CD14-positive monocyte (primary cell): ENCODE measurements at regions not wholly inside any gene's neighbourhood (a gene's known extent, or its start where the extent isn't known, plus 50 kb on each side); places are given as distances from the start of the nearest gene placed in this dataset.

Experiments used
- DNase-seq, 3 donors: peaks; one replicate each; pipeline ENCODE4 v3.0.0-alpha.2; 2011 to 2022
- H2AFZ ChIP-seq: 2 replicates; pipeline ENCODE4 v1.6.0; 2012; ENCODE audit warnings: mild to moderate bottlenecking, low read depth, low read length, inconsistent platforms; ENCODE audit not compliant: insufficient read depth, poor library complexity, severe bottlenecking
- H3K27ac ChIP-seq, 2 donors: 1 replicate in 1 of 2; 2 replicates in 1 of 2; pipeline ENCODE4 v1.5.1; 2012 to 2013; ENCODE audit warnings: low read length in 2 of 2, control low read depth in 1 of 2, inconsistent platforms in 1 of 2, low read depth in 1 of 2, mild to moderate bottlenecking in 1 of 2
- H3K27me3 ChIP-seq, 2 donors: one replicate each; pipeline versions ENCODE4 v1.6.0 to v1.6.1; 2011 to 2013; ENCODE audit warnings: low read length in 2 of 2; ENCODE audit not compliant: control insufficient read depth in 2 of 2, insufficient read depth in 2 of 2
- H3K36me3 ChIP-seq, 2 donors: replicated peaks in 1 of 2; 1 replicate in 1 of 2; 2 replicates in 1 of 2; pipeline versions ENCODE4 v1.5.1 to v1.6.1; 2012 to 2013; ENCODE audit warnings: low read length in 2 of 2, control low read depth in 1 of 2, inconsistent platforms in 1 of 2, mild to moderate bottlenecking in 1 of 2; ENCODE audit not compliant: insufficient read depth in 2 of 2, control insufficient read depth in 1 of 2
- H3K4me1 ChIP-seq, 2 donors: 1 replicate in 1 of 2; 2 replicates in 1 of 2; pipeline versions ENCODE4 v1.5.1 to v1.6.1; 2012 to 2013; ENCODE audit warnings: low read length in 2 of 2, control low read depth in 1 of 2, inconsistent platforms in 1 of 2, mild to moderate bottlenecking in 1 of 2, moderate library complexity in 1 of 2; ENCODE audit not compliant: insufficient read depth in 2 of 2, control insufficient read depth in 1 of 2
- H3K4me2 ChIP-seq: replicated peaks from 2 replicates; pipeline ENCODE3; 2012; ENCODE audit warnings: low read length, moderate library complexity, mild to moderate bottlenecking; ENCODE audit not compliant: poor library complexity, severe bottlenecking; ENCODE audit errors: extremely low read depth
- H3K4me3 ChIP-seq, 3 experiments: fragments of 200-600 bp in 1 of 3; sonication (generic) in 1 of 3; replicated peaks in 1 of 3; 1 replicate in 2 of 3; 2 replicates in 1 of 3; pipeline ENCODE4 v1.5.1; 2011 to 2013; ENCODE audit warnings: low read length in 3 of 3, mild to moderate bottlenecking in 3 of 3, control low read depth in 2 of 3, low read depth in 2 of 3, inconsistent platforms in 1 of 3, moderate library complexity in 1 of 3
- H3K79me2 ChIP-seq: 2 replicates; pipeline ENCODE4 v1.6.0; 2012; ENCODE audit warnings: mild to moderate bottlenecking, control low read depth, inconsistent platforms, low read length, moderate library complexity; ENCODE audit not compliant: insufficient read depth
- H3K9ac ChIP-seq: 2 replicates; pipeline ENCODE4 v1.6.0; 2017; ENCODE audit warnings: low read length, mild to moderate bottlenecking; ENCODE audit not compliant: insufficient read depth, poor library complexity, severe bottlenecking
- H3K9me3 ChIP-seq, 2 donors: replicated peaks in 1 of 2; 1 replicate in 1 of 2; 2 replicates in 1 of 2; pipeline versions ENCODE4 v1.5.1 to v1.6.1; 2012 to 2013; ENCODE audit warnings: low read length in 2 of 2, control low read depth in 1 of 2; ENCODE audit not compliant: control insufficient read depth in 1 of 2, insufficient read depth in 1 of 2
- H4K20me1 ChIP-seq: 2 replicates; pipeline ENCODE4 v1.6.0; 2012; ENCODE audit warnings: mild to moderate bottlenecking, low read length, control low read depth, moderate library complexity; ENCODE audit not compliant: insufficient read depth
- H3K27ac Mint-ChIP-seq, 7 donors: one replicate each; pipeline ENCODE4 v1.8.0; 2020; ENCODE audit warnings: mild to moderate bottlenecking in 7 of 7, mixed read lengths in 7 of 7, moderate library complexity in 6 of 7, inconsistent platforms in 2 of 7
- H3K27me3 Mint-ChIP-seq, 3 donors: one replicate each; pipeline ENCODE4 v1.8.0; 2021 to 2022; ENCODE audit warnings: low read depth in 3 of 3, mild to moderate bottlenecking in 3 of 3, mixed read lengths in 3 of 3, moderate library complexity in 3 of 3, inconsistent platforms in 1 of 3
- H3K36me3 Mint-ChIP-seq, 2 donors: one replicate each; pipeline ENCODE4 v1.8.0; 2020; ENCODE audit warnings: mixed read lengths in 2 of 2, inconsistent platforms in 1 of 2, mild to moderate bottlenecking in 1 of 2
- H3K4me1 Mint-ChIP-seq: one replicate; pipeline ENCODE4 v1.8.0; 2020; ENCODE audit warnings: mild to moderate bottlenecking, mixed read lengths
- H3K4me3 Mint-ChIP-seq, 2 donors: one replicate each; pipeline ENCODE4 v1.8.0; 2020; ENCODE audit warnings: mild to moderate bottlenecking in 2 of 2, mixed read lengths in 2 of 2, moderate library complexity in 1 of 2
- H3K9me3 Mint-ChIP-seq, 7 donors: one replicate each; pipeline ENCODE4 v1.8.0; 2020 to 2022; ENCODE audit warnings: mixed read lengths in 7 of 7, mild to moderate bottlenecking in 6 of 7, moderate library complexity in 6 of 7, inconsistent platforms in 2 of 7
- WGBS: methylation state at CpG from one replicate; pipeline ENCODE4 v1.1.5; 2013; ENCODE audit warnings: missing lambda C conversion rate; ENCODE audit not compliant: insufficient coverage; 5-methylcytosine and 5-hydroxymethylcytosine counted together
- intact Hi-C, 2 donors: fragments of 100-400 bp; cut with micrococcal nuclease; formaldehyde crosslinking; loops; one replicate each; pipeline versions ENCODE4 v1.15.0 to v1.15.1; 2023
- TF ChIP-seq, protein P1 (sequence below): fragments of 200-600 bp; IDR thresholded peaks from one replicate; pipeline ENCODE4 v1.8.0; 2022; ENCODE audit warnings: antibody characterized with exemption, mild to moderate bottlenecking

GRCh38 chr15:60208709-60209108 lies 189.1 kb downstream of the ANXA2 start:
- no peak overlapping the region for H3K27ac ChIP-seq
- H4K20me1 ChIP-seq = no peaks in the 10 kb centered on the region
- H3K9ac ChIP-seq = no peak overlapping the region
- no peak overlapping the region for H3K4me2 ChIP-seq
- Mint-ChIP-seq H3K4me3 (no peak overlapping the region), H3K9me3 (peaks cover 0 to 2% (median 0%) of the 10 kb centered on the region in 7 donors), H3K4me1 (no peaks in the 10 kb centered on the region), H3K27me3 (peaks cover 4 to 11% (median 4%) of the 10 kb centered on the region in 3 donors), H3K36me3 (no peaks in the 10 kb centered on the region), H3K27ac (no peak overlapping the region)
- TF ChIP-seq, protein P1, sequence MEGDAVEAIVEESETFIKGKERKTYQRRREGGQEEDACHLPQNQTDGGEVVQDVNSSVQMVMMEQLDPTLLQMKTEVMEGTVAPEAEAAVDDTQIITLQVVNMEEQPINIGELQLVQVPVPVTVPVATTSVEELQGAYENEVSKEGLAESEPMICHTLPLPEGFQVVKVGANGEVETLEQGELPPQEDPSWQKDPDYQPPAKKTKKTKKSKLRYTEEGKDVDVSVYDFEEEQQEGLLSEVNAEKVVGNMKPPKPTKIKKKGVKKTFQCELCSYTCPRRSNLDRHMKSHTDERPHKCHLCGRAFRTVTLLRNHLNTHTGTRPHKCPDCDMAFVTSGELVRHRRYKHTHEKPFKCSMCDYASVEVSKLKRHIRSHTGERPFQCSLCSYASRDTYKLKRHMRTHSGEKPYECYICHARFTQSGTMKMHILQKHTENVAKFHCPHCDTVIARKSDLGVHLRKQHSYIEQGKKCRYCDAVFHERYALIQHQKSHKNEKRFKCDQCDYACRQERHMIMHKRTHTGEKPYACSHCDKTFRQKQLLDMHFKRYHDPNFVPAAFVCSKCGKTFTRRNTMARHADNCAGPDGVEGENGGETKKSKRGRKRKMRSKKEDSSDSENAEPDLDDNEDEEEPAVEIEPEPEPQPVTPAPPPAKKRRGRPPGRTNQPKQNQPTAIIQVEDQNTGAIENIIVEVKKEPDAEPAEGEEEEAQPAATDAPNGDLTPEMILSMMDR = no peak
- 50% methylated on average over 2 of the region's 4 CpGs for WGBS
- no peaks in the 10 kb centered on the region for H3K9me3 ChIP-seq
- DNase-seq = no peak
- no peak overlapping the region for H3K4me3 ChIP-seq
- no peaks in the 10 kb centered on the region for H3K4me1 ChIP-seq
- H3K36me3 ChIP-seq = no peaks in the 10 kb centered on the region
- no peaks in the 10 kb centered on the region for H3K79me2 ChIP-seq
- H3K27me3 ChIP-seq = no peaks in the 10 kb centered on the region
- H2AFZ ChIP-seq = no peak overlapping the region
- intact Hi-C loops = no loop called here

DNA sequence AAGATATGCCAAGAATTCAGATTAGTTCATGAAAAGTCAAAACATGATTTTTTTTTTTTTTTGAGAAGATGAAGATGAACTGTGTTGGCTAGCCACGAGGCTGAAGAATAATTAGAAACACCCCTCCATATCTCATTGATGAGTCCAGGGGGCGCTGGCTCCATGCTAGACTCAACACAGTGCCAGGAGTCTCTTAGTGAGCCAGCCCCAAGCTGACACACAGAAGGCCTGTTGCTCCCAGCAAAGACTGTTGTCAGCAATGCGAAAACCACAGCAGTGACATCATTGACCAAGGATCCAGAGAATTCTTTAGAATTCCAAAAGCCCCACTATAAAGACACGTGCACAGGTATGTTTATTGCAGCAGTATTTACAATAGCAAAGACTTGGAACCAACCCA lies 185.2 kb downstream of the ANXA2 start:
- Mint-ChIP-seq H3K27me3 (peaks cover 0 to 2% (median 0%) of the 10 kb centered on the region in 3 donors), H3K4me1 (no peaks in the 10 kb centered on the region)

More for the DNA sequence above, 185.2 kb downstream of the ANXA2 start:
- Mint-ChIP-seq H3K9me3 (peaks cover 0 to 6% (median 0%) of the 10 kb centered on the region in 7 donors), H3K27ac (no peak overlapping the region), H3K36me3 (no peaks in the 10 kb centered on the region), H3K4me3 (no peak overlapping the region)
- DNase-seq = no peak
- WGBS = 84% methylated on average over 2 of the region's 4 CpGs
- H3K4me1 ChIP-seq = no peaks in the 10 kb centered on the region
- intact Hi-C loops = no loop called here
- no peak overlapping the region for H3K27ac ChIP-seq
- no peak overlapping the region for H3K4me3 ChIP-seq
- H3K27me3 ChIP-seq = no peaks in the 10 kb centered on the region
- no peaks in the 10 kb centered on the region for H3K9me3 ChIP-seq
- no peaks in the 10 kb centered on the region for H4K20me1 ChIP-seq
- TF ChIP-seq, protein P1 = no peak
- H3K4me2 ChIP-seq = no peak overlapping the region
- no peak overlapping the region for H3K9ac ChIP-seq
- H2AFZ ChIP-seq = no peak overlapping the region
- H3K36me3 ChIP-seq = no peaks in the 10 kb centered on the region
- no peaks in the 10 kb centered on the region for H3K79me2 ChIP-seq
